GM12892 (cell line): ENCODE measurements at regions not wholly inside any gene's neighbourhood (a gene's known extent, or its start where the extent isn't known, plus 50 kb on each side); places are given as distances from the start of the nearest gene placed in this dataset.

ENCODE experiments used
- POLR2A ChIP-seq: IDR thresholded peaks from 2 replicates; pipeline ENCODE4 v1.6.1; 2011; ENCODE audit warnings: low read depth, low read length, control low read depth
- POLR2AphosphoS5 ChIP-seq: IDR thresholded peaks from 2 replicates; pipeline ENCODE4 v1.6.1; 2011; ENCODE audit warnings: low read depth, low read length, control low read depth
- TAF1 ChIP-seq: IDR thresholded peaks from 2 replicates; pipeline ENCODE4 v1.6.1; 2011; ENCODE audit warnings: low read depth, mild to moderate bottlenecking, control low read depth, low read length, borderline replicate concordance

GRCh38 chr12:76177821-76178220, 93.3 kb upstream of the NAP1L1 start:
- TF ChIP-seq POLR2A (no peak), POLR2AphosphoS5 (no peak), TAF1 (no peak)
